ENCODE measurements at regions not wholly inside any gene's neighbourhood (a gene's known extent, or its start where the extent isn't known, plus 50 kb on each side); places are given as distances from the start of the nearest gene placed in this dataset.

DNA sequence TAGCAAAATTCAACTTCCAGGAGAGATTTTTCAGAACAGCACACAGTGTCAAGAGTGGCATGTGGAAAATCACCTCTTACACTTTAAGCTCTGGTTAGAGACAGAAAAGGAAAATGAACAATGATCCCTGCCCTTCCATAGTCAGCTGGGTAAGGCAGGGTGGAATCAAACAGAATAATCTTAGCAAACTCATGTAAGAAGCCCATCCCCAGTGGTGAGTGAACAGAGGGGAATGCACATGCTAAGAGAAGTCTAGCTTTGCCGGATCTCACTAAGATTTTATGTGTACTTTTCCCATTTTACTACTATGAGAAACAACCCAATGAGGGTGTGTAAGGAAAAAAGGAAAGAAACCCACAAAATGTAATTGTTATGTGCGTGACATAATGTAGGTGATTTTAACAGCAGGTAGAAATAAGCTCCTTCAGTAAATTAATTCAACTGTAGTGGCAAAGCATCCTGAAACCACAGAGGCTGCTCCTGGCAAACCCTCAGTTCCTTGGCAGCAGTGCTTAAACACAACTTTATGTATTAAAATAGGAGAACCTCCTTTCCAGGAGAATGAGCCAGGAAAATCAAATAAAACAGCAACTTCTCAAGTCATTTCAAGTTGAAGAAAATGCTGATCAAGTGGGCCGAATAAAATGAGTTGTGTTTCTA is 366.0 kb upstream of the TRPC7 start:
- DNase-seq = no peak
- 69 to 80% (median 78%) methylated on average over 3 of the region's 3 CpGs for WGBS, 4 donors
- intact Hi-C loops (cut with DNase I) = no loop called here
- no peaks in the 10 kb centered on the region for H3K9me3 ChIP-seq
- H3K36me3 ChIP-seq = no peaks in the 10 kb centered on the region
- H3K4me3 ChIP-seq = no peak overlapping the region
- no peaks in the 10 kb centered on the region for H3K4me1 ChIP-seq
- peaks cover 0 to 7% (median 0%) of the 10 kb centered on the region in 9 donors for H3K27me3 ChIP-seq
- ATAC-seq = no peak
- TF ChIP-seq POLR2A (IDR thresholded peaks at IDR 0.05) = no peak
- TF ChIP-seq, protein P1, sequence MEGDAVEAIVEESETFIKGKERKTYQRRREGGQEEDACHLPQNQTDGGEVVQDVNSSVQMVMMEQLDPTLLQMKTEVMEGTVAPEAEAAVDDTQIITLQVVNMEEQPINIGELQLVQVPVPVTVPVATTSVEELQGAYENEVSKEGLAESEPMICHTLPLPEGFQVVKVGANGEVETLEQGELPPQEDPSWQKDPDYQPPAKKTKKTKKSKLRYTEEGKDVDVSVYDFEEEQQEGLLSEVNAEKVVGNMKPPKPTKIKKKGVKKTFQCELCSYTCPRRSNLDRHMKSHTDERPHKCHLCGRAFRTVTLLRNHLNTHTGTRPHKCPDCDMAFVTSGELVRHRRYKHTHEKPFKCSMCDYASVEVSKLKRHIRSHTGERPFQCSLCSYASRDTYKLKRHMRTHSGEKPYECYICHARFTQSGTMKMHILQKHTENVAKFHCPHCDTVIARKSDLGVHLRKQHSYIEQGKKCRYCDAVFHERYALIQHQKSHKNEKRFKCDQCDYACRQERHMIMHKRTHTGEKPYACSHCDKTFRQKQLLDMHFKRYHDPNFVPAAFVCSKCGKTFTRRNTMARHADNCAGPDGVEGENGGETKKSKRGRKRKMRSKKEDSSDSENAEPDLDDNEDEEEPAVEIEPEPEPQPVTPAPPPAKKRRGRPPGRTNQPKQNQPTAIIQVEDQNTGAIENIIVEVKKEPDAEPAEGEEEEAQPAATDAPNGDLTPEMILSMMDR (IDR thresholded peaks at IDR 0.05) = no peak
- no peak overlapping the region for H3K27ac ChIP-seq

DNA sequence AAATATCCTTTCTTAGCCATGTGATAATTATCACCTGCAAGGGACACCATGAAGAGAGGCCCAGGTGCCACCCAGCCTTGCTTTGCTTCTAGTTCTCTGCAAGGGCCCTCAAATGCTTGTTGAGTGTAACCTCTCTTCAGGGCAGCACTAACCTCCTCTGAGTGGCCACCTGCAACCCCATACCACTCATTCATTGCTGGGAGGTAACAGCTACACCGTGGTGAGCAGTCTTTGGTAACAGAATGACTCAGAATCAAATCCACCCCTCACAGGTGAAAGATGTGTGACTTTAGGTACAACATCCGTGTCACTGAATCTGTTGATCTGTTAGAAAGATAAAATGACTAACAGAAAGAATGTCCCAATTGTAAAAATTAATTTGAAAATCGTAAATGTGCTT is 365.1 kb upstream of the TRPC7 start:
- Histone ChIP-seq H3K36me3 (no peaks in the 10 kb centered on the region), H3K9me3 (no peaks in the 10 kb centered on the region), H3K4me1 (no peaks in the 10 kb centered on the region), H3K27me3 (peaks cover 0 to 7% (median 0%) of the 10 kb centered on the region in 9 donors), H3K27ac (no peak overlapping the region), H3K4me3 (no peak overlapping the region)
- ATAC-seq = no peak
- intact Hi-C loops (cut with DNase I) = no loop called here
- DNase-seq = no peak
- 57 to 68% (median 62%) methylated on average over 3 of the region's 3 CpGs for WGBS, 4 donors
- TF ChIP-seq POLR2A (IDR thresholded peaks at IDR 0.05) = no peak
- TF ChIP-seq, protein P1 (IDR thresholded peaks at IDR 0.05) = no peak

DNA sequence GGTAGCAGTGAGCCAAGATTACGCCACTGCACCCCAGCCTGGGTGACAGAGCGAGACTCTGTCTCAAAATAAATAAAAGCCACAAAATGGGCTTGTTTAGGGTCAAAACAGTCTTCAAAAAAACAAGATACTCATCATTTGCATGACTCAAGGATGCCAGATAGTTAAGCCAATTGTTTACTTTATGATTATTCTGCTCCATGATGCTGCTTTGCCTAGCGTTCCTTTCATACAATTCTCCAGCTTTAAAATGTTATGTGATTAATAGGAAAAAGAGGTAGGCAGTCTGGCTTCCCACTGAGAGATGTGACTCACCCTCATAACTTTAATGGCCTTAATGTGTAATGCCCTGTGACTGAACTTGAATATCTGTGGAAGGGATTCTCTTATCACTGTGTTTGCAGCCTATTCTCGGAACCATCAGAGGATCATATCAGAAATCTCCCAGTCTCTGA is 364.6 kb upstream of the TRPC7 start:
- ATAC-seq = no peak
- DNase-seq = no peak
- no peak overlapping the region for H3K4me3 ChIP-seq
- no peak for TF ChIP-seq POLR2A (IDR thresholded peaks at IDR 0.05)
- TF ChIP-seq, protein P1 (IDR thresholded peaks at IDR 0.05) = no peak
- no peak overlapping the region for H3K27ac ChIP-seq
- H3K9me3 ChIP-seq = no peaks in the 10 kb centered on the region
- intact Hi-C loops (cut with DNase I) = no loop called here
- peaks cover 0 to 6% (median 0%) of the 10 kb centered on the region in 9 donors for H3K27me3 ChIP-seq
- no peaks in the 10 kb centered on the region for H3K36me3 ChIP-seq
- 50 to 57% (median 55%) methylated on average over 4 of the region's 4 CpGs for WGBS, 4 donors
- H3K4me1 ChIP-seq = no peaks in the 10 kb centered on the region

DNA sequence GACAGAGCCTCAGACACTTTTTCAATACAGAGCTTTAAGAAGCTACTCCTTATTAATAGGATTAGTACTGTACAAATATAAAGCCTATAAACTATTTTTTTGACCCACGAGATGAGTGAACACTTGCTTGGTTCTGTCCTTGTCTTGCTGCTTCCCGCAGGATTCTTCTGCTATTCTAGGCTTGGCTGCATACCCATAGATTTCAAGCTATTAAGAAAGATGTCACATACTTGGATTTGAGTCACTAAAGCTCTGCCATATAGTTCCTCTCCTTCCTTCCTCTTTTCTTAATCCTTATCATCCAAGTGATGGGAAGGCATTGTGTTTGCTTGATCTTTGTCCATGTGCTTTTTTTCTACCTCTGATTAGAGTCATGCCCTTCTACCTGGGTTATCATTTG is 361.2 kb upstream of the TRPC7 start:
- Histone ChIP-seq H3K27me3 (peaks cover 0 to 4% (median 0%) of the 10 kb centered on the region in 9 donors), H3K27ac (no peak overlapping the region), H3K4me3 (no peak overlapping the region), H3K4me1 (no peaks in the 10 kb centered on the region), H3K9me3 (no peaks in the 10 kb centered on the region), H3K36me3 (no peaks in the 10 kb centered on the region)
- TF ChIP-seq, protein P1 (IDR thresholded peaks at IDR 0.05) = no peak
- TF ChIP-seq POLR2A (IDR thresholded peaks at IDR 0.05) = no peak
- intact Hi-C loops (cut with DNase I) = no loop called here
- WGBS, 4 donors = 55 to 69% (median 66%) methylated on average over 2 of the region's 2 CpGs
- DNase-seq (no peak), ATAC-seq (no peak)
